ENCODE measurements at regions not wholly inside any gene's neighbourhood (a gene's known extent, or its start where the extent isn't known, plus 50 kb on each side); places are given as distances from the start of the nearest gene placed in this dataset.
"Not testable (repeated sequence)": the region's sequence is repeated elsewhere in the genome, so short reads cannot be mapped to it uniquely, and the experiment has no call there.

DNA sequence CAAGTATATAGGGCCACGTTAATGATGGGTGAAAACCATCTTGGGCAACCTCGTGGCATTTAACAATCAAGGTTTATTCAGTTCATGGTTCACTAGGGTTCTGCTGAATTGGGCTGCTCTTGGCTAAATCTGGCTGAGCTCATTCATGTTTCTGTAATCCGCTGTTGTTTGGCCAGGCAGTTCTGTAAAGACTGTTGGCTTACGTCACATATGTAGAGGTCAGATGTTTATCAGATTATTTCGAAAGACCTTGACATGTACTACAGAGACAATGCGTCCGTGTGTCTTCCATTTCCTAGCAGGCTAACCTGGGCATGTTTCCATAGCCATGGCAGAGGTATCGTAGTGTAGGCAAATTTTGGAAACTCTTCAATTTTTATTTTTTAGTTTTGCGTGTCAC, 190.0 kb upstream of the ZWINT start:
- no peak for DNase-seq

DNA sequence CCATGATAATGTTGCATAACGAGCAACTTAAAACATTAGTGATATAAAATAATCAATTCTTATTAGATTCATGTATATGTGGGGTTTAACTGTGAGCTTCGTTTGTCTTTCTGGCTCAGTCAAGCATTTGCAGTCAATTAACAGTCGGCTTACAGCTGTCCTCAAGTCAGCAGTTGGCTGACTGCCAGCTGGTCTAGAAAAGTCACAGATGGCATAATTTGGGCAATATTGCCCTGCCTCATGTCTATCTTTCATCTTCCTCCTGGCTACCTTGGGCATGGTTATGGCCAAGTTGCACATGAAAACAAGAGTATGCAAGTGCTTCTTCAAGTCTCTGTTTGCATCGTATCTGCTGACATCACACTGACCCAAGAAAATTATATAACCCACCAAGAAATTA, 186.1 kb upstream of the ZWINT start:
- no peak for DNase-seq

- no peak for DNase-seq
Observed at GRCh38 chr10:56537984-56538383, 176.9 kb upstream of the ZWINT start.

DNA sequence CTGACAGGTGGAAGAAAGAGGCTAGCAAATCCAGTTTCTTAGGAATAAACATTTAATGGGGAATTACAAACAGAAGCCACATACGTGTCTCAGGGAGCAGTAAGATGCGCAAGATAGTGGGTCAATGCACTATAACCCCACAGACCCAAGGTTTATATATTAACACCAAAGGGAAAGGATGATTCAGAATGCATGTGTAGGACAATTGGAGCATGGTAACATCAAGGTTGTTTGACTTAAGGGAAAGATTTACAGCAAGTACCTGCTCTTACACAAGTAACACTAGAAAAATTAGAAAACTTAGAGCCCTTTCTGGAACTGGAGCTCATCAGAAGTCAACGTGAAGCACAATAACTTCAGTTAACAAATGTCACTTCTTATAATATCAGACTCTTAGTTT, 161.1 kb upstream of the ZWINT start:
- DNase-seq: no peak

GRCh38 chr10:56508562-56508961, 147.5 kb upstream of the ZWINT start:
- no peak for DNase-seq

GRCh38 chr10:56507033-56507432, 146.0 kb upstream of the ZWINT start:
- no peak for DNase-seq

DNA sequence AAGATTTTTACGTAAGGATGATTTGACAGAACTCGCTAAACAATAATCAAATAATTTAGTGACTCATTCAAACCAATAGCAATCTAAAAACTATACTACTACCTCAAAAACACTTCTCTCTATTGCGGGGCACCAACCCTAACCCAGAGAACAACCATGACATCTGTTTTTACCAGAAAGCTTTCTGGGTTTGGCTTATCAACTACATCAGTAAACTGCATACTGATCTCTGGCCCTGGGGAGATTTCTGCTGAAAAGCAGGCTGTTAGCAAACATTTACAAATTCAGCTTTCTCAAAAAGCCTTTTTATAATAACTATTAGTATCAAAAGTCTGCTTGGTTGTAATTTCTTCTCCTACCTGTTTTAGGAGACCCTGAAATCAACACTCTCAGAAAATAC, 144.5 kb upstream of the ZWINT start:
- no peak for DNase-seq

DNA sequence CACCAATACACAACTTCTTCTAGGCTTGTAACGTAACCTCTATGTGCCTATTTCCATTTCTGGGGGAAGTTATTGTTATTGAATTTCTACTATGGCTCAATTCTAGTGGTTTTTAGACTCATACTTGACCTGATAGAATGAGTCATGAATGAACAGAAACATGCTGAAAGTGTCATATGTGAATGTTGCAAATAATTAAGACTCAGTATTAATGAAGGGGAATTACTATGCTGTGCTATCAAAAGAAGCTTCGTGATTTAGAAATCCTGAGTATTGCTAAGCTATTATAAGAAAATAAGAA, 135.1 kb upstream of the ZWINT start:
- no peak for DNase-seq

- no peak for DNase-seq
Observed at GRCh38 chr10:56487746-56488145, 126.7 kb upstream of the ZWINT start.

DNA sequence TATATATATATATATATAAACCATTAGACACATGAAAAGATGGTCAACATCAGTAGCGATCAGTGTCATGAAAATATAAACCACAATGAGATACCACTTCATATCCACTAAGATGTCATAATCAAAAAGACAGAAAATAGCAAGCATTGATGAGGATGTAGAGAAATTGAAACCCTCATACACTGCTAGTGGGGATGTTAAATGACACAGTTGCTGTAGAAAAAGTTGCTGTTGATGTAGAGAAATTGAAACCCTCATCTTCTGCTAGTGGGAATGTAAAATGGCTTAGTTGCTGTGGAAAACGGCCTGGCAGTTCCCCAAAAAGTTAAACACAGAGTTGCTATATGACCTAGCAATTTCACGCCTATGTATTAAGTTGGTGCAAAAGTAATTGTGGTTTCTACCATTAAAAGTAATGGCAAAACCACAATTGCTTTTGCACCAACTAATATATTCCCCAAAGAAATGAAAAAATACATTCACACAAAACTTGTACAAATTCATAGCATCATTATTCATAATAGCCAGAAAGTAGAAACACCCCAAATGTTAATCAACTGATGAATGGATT, 120.5 kb upstream of the ZWINT start:
- no peak for DNase-seq

- DNase-seq: no peak
Observed at GRCh38 chr10:56472978-56473377, 111.9 kb upstream of the ZWINT start.

DNA sequence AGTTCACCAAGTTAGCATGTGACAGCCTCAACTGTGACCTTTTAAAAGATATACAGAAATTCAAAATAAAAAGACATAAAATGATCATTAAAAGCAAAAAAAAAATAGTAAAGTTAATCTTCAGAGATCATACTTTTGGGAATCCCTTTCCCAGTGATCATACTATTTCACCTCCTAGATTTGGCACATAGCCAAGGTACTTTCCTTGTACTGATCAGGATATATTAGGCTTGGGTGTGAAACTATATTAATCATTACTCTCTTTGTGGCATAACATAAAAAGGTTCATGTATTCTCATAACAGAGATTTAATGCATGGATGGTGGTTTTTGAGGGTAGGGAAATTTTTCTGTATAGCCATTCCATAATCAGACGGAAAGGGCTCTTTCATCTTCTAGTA, 109.6 kb upstream of the ZWINT start:
- DNase-seq: no peak

GRCh38 chr10:56469482-56469881, 108.4 kb upstream of the ZWINT start:
- DNase-seq: no peak

DNA sequence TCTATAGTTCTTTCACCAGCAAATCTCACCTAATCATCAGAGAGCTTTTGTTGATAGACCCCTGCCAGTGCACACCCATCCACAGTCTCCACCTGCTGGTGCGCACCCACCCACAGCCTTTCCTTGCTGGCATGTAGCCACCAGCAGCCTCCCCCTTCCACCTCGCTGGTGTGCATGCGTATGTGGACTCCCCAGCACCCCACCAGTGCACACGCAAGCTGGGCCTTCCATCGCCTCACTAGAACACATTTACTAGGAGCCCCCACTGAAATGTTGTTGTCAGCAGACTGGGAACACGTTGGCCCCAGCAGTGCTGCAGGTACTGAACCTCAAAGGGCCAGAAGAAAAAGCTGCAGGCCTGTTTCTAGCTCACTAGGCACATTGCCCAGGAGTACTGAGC, 104.9 kb upstream of the ZWINT start:
- no peak for DNase-seq

DNA sequence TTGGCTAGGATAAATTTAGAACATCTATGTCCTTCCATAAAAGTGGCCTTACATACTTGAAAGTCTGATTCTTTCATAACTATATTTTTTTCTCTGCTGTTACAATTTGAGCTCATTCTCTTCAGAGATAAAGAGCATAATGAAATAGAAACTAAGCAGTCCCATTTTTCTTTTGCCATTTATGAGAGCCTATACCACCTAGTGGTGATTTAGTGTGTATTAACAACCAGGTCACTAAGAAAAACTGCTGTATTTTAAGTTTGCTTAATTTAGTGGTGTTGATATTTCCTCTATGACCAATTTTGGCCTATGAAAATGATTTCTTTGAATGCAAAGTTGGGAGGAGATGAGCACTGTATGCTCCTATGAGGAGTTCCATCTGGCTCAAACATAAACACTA, 88.7 kb upstream of the ZWINT start:
- DNase-seq: no peak

GRCh38 chr10:56447613-56448012, 86.6 kb upstream of the ZWINT start:
- DNase-seq: not testable (repeated sequence)

DNA sequence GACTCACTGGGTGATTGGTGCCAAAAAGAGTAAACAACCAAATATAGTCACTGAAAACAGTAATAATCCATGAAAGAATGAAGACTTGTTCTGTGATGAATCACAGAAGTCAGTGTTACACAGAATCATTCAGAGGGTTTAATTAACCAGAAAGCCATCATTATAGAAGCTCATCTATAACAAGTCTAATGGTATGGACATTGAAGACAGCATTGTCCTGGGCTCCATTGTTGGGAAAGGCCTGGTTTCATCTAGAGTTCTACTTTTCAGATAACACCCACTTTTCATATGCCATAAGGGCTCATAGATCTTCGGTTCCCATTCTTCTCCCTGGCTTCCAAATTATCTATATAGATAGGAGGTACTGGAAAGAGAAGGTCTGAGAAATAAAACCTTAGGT, 80.3 kb upstream of the ZWINT start:
- not testable (repeated sequence) for DNase-seq

All from stimulated activated CD8-positive, alpha-beta memory T cell treated with anti-CD3 and anti-CD28 coated beads, Interleukin-4, amount 100 ng/mL, for 48 hours (primary cell).